Gastrocnemius medialis (tissue), 4 donors: ENCODE measurements at regions not wholly inside any gene's neighbourhood (a gene's known extent, or its start where the extent isn't known, plus 50 kb on each side); places are given as distances from the start of the nearest gene placed in this dataset.

ENCODE experiments used
- ATAC-seq, 2 donors: fragments of 150-250 bp; one replicate each; pipeline ENCODE4 v1.9.1; 2016
- DNase-seq, 2 donors: peaks; one replicate each; pipeline ENCODE4 v3.0.0-alpha.2; 2019
- H3K27ac ChIP-seq, 4 donors: fragments of 200-600 bp; sonication (generic); 1 replicate in 1 of 4; 2 replicates in 3 of 4; pipeline ENCODE4 v1.5.1; 2016 to 2018; ENCODE audit warnings: mild to moderate bottlenecking in 2 of 4, moderate library complexity in 1 of 4
- H3K27me3 ChIP-seq, 3 donors: fragments of 200-600 bp; sonication (generic) in 2 of 3; 1 replicate in 1 of 3; 2 replicates in 2 of 3; pipeline versions ENCODE4 v1.5.1 to v1.6.0; 2016 to 2019; ENCODE audit warnings: mild to moderate bottlenecking in 1 of 3, moderate library complexity in 1 of 3
- H3K36me3 ChIP-seq, 2 donors: fragments of 200-600 bp; sonication (generic) in 1 of 2; one replicate each; pipeline ENCODE4 v1.5.1; 2017 to 2018
- H3K4me1 ChIP-seq, 2 donors: fragments of 200-600 bp; sonication (generic) in 1 of 2; one replicate each; pipeline ENCODE4 v1.5.1; 2016 to 2017; ENCODE audit warnings: mild to moderate bottlenecking in 2 of 2
- H3K4me3 ChIP-seq, 4 donors: fragments of 200-600 bp; sonication (generic) in 3 of 4; 1 replicate in 1 of 4; 2 replicates in 3 of 4; pipeline ENCODE4 v1.5.1; 2016 to 2019; ENCODE audit warnings: mild to moderate bottlenecking in 2 of 4
- H3K9me3 ChIP-seq, 3 donors: fragments of 200-600 bp; sonication (generic) in 2 of 3; 1 replicate in 1 of 3; 2 replicates in 2 of 3; pipeline ENCODE4 v1.5.1; 2016 to 2019
- CTCF ChIP-seq, 5 experiments: fragments of 450-650 bp in 3 of 5; fragments of 200-600 bp in 2 of 5; sonication (generic) in 2 of 5; IDR thresholded peaks in 4 of 5; conservative IDR thresholded peaks in 1 of 5; 1 replicate in 4 of 5; 2 replicates in 1 of 5; pipeline ENCODE4 v1.5.1; 2016 to 2019; ENCODE audit warnings: antibody characterized with exemption in 5 of 5, mild to moderate bottlenecking in 3 of 5, moderate library complexity in 3 of 5
- POLR2A ChIP-seq, 2 donors: fragments of 450-650 bp; IDR thresholded peaks; one replicate each; pipeline ENCODE4 v1.6.1; 2017; ENCODE audit warnings: antibody characterized with exemption in 2 of 2, mild to moderate bottlenecking in 2 of 2, moderate library complexity in 2 of 2
- in situ Hi-C, 4 donors: fragments of 200-750 bp; cut with MboI; loops; one replicate each; pipeline versions ENCODE4 v1.15.0 to v1.8.0; 2017; ENCODE audit warnings: low sequenced_read_pairs in 4 of 4
- intact Hi-C: fragments of 100-400 bp; cut with DNase I; formaldehyde crosslinking; loops from one replicate; pipeline ENCODE4 v1.15.1; 2023; ENCODE audit warnings: low total_unique reads

GRCh38 chr11:119539583-119539982 is 116.6 kb upstream of the THY1 start:
- in situ Hi-C loops, result loop anchor here in 1 of 4 donors (10.0 kb wide), 1 partner anchor 55 kb away; no protein-coding TSS in a partner anchor
- DNase-seq (no peak), ATAC-seq (no peak)
- Histone ChIP-seq H3K9me3 (no peaks in the 10 kb centered on the region), H3K4me3 (no peak overlapping the region), H3K27ac (no peak overlapping the region), H3K4me1 (no peaks in the 10 kb centered on the region), H3K36me3 (no peaks in the 10 kb centered on the region), H3K27me3 (no peaks in the 10 kb centered on the region)
- intact Hi-C loops, result no loop called here
- no peak for TF ChIP-seq CTCF (IDR thresholded peaks at IDR 0.05 in 4 of 5, conservative IDR thresholded peaks at IDR 0.05 in 1 of 5)
- no peak for TF ChIP-seq POLR2A (IDR thresholded peaks at IDR 0.05)

DNA sequence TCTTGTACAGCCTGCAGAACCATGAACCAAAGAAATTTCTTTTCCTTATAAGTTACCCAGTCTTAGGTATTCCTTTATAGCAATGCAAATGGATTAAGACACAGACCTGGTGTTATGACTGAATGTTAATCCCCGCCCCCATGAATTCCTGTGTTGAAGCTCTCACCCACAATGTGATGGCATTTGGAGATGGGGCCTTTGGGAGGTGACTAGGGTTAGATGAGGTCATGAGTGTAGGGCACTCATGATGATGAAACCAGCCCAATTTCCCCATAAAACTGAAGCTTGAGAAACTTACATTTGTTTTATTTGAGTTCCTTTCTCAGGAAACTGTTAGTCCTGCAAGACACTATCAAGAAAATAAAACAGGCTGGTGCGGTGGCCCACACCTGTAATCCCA is 115.8 kb upstream of the THY1 start:
- Histone ChIP-seq H3K9me3 (no peaks in the 10 kb centered on the region), H3K27me3 (no peaks in the 10 kb centered on the region), H3K4me1 (no peaks in the 10 kb centered on the region), H3K27ac (no peak overlapping the region), H3K36me3 (no peaks in the 10 kb centered on the region), H3K4me3 (no peak overlapping the region)
- intact Hi-C loops (no loop called here), in situ Hi-C loops (loop anchor here in 1 of 4 donors (10.0 kb wide), 1 partner anchor 54 kb away; no protein-coding TSS in a partner anchor)
- ATAC-seq (no peak), DNase-seq (no peak)
- TF ChIP-seq CTCF (IDR thresholded peaks at IDR 0.05 in 4 of 5, conservative IDR thresholded peaks at IDR 0.05 in 1 of 5) (no peak), POLR2A (IDR thresholded peaks at IDR 0.05) (no peak)

DNA sequence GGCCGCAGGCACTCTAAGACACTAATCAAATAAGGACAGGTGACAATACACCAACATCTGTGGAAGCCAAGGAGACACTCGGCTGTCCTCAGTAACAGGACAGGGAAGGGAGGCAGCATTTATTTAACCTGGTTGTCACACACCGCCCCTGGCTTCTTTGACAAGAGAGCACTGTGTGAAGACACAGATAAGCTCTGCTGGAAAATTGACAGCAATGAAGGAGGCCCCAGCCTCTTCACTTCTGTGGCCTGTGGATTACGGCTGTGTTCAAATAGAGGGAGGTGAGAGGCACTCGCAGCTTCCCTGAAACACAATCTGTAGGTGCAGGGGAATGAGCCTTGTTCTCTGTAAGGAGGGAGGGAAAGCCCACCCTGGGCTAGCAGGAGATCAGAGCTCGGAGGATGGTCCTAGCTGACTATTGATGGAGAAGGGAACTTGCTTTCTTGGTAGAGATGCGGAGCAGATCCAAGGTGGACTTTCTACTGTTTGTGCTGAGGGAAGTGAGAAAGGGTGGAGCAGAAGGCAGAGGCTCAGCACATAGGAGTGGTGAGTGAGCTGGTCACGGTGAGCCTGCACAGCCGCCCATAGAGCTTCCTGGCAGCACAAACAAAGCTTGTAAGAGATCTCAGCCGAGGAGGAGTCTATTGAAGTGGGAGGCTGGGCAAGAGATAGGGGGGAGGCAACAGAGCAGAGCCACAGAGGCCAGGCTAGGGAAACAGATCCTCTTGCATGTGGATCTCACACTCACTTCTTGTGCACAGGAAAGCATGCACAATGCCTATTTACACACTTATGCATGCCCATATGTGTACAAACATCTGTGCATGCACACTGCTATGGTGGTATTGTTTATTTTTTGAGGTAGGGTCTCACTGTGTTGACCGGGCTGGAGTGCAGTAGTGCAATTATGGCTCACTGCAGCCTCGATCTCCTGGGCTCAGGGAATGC is 114.6 kb upstream of the THY1 start:
- no peaks in the 10 kb centered on the region for H3K36me3 ChIP-seq
- no peaks in the 10 kb centered on the region for H3K9me3 ChIP-seq
- H3K27ac ChIP-seq, result no peak overlapping the region
- in situ Hi-C loops, result loop anchor here in 1 of 4 donors (10.0 kb wide), 1 partner anchor 53 kb away; no protein-coding TSS in a partner anchor
- ATAC-seq (no peak), DNase-seq (no peak)
- no peaks in the 10 kb centered on the region for H3K27me3 ChIP-seq
- TF ChIP-seq CTCF (IDR thresholded peaks at IDR 0.05 in 4 of 5, conservative IDR thresholded peaks at IDR 0.05 in 1 of 5), result no peak
- no peak for TF ChIP-seq POLR2A (IDR thresholded peaks at IDR 0.05)
- no peak overlapping the region for H3K4me3 ChIP-seq
- H3K4me1 ChIP-seq, result no peaks in the 10 kb centered on the region
- intact Hi-C loops, result no loop called here

DNA sequence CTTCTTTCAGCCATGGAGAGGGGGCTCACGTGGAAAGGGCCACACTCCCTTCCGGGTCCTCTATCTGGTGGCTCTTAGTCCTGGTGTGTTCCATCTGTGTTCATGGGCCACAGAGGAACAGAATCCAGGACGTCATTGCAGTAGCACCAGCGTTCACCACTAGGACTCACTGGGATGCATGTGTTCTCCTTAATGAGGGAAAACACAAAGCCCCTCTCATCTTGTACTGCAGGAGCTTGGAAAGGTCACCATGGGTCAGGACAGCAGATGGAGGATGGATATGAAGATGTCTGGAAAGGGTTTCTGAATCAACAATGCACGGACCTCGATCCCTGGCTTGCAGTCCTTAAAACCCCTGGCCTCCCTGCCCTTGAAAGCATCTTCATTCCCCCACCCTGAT is 113.8 kb upstream of the THY1 start:
- Histone ChIP-seq H3K4me1 (no peaks in the 10 kb centered on the region), H3K4me3 (no peak overlapping the region), H3K27me3 (no peaks in the 10 kb centered on the region), H3K27ac (no peak overlapping the region), H3K36me3 (no peaks in the 10 kb centered on the region), H3K9me3 (no peaks in the 10 kb centered on the region)
- TF ChIP-seq POLR2A (IDR thresholded peaks at IDR 0.05) (no peak), CTCF (IDR thresholded peaks at IDR 0.05 in 4 of 5, conservative IDR thresholded peaks at IDR 0.05 in 1 of 5) (no peak)
- ATAC-seq, result no peak
- in situ Hi-C loops (loop anchor here in 1 of 4 donors (10.0 kb wide), 1 partner anchor 52 kb away; no protein-coding TSS in a partner anchor), intact Hi-C loops (no loop called here)
- DNase-seq, result no peak
